ENCODE measurements at regions not wholly inside any gene's neighbourhood (a gene's known extent, or its start where the extent isn't known, plus 50 kb on each side); places are given as distances from the start of the nearest gene placed in this dataset.

DNA sequence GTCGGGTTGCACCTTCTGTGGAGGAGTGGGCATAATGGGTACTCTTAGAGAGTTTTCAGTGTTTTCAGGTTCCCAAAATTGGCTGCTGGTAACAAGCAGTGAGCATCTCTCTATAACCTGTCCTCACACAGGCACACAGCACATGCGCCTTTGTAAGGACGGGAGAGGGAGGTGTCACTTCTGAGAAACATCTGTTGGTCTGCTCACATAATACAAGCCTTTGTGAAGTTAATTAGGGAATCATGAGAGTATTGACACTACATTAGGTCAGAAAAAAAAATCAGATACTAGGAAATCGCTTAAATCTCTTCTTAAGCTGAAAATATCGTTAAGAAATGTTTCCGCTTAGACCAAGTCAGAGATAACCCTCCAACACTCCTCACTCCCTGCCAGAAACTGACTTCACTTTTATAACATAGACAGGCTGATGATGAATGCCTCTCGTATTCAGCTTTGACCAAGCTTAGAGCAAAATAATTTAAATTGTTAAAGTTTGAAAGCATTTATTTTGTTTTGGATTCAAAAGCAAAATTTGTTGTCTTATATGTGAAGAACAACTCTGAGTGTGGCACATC is 769.7 kb downstream of the TNS3 start:
- POLR2A ChIA-PET = no interaction called here

DNA sequence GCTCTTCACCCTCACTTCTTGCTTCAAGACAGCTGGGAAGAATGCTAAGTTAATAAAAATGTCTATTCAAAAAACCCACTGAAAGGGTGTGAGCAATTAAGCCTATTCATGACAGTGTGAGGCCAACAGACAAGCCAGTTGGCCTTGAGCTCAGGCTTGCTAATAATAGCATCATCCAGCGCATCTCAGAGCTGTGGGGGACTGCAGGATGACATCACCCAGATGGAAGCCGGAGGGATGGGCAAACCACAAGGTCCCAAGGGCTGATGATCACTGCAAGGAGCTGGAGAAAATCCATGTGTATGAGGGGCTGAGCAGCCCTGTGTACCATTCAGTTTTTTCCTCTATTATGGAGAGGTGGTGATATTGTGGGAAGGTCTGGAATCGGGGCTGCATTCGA is 770.4 kb downstream of the TNS3 start:
- intact Hi-C loops (cut with micrococcal nuclease; ENCODE audit: unreplicated experiment) = no loop called here

More for the DNA sequence above, 769.7 kb downstream of the TNS3 start:
- Histone ChIP-seq H4K20me1 (ENCODE audit: insufficient read depth, low read length) (no peaks in the 10 kb centered on the region), H3K4me1 (ENCODE audit: insufficient read depth, low read length, poor library complexity, severe bottlenecking) (no peaks in the 10 kb centered on the region), H3K27ac (ENCODE audit: low read depth, low read length, poor library complexity, severe bottlenecking) (no peak overlapping the region), H2AFZ (ENCODE audit: low read length) (no peak overlapping the region), H3K4me2 (ENCODE audit: low read length) (no peak overlapping the region), H3K9me3 (ENCODE audit: low read length) (no peaks in the 10 kb centered on the region), H3K79me2 (ENCODE audit: insufficient read depth, low read depth, low read length) (no peaks in the 10 kb centered on the region), H3K36me3 (ENCODE audit: insufficient read depth, low read length) (no peaks in the 10 kb centered on the region), H3K4me3 (ENCODE audit: low read depth, low read length, poor library complexity, severe bottlenecking) (no peak overlapping the region), H3K9me2 (ENCODE audit: insufficient read depth, low read length) (no peaks in the 10 kb centered on the region)
- TF ChIP-seq, protein P1, sequence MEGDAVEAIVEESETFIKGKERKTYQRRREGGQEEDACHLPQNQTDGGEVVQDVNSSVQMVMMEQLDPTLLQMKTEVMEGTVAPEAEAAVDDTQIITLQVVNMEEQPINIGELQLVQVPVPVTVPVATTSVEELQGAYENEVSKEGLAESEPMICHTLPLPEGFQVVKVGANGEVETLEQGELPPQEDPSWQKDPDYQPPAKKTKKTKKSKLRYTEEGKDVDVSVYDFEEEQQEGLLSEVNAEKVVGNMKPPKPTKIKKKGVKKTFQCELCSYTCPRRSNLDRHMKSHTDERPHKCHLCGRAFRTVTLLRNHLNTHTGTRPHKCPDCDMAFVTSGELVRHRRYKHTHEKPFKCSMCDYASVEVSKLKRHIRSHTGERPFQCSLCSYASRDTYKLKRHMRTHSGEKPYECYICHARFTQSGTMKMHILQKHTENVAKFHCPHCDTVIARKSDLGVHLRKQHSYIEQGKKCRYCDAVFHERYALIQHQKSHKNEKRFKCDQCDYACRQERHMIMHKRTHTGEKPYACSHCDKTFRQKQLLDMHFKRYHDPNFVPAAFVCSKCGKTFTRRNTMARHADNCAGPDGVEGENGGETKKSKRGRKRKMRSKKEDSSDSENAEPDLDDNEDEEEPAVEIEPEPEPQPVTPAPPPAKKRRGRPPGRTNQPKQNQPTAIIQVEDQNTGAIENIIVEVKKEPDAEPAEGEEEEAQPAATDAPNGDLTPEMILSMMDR (conservative IDR thresholded peaks at IDR 0.05; ENCODE audit: low read length) = no peak
- no peak for TF ChIP-seq EZH2phosphoT487 (IDR thresholded peaks at IDR 0.05; ENCODE audit: borderline replicate concordance, low read depth, low read length)
- CTCF ChIA-PET (ENCODE audit: unreplicated experiment) = no interaction called here
- intact Hi-C loops (cut with micrococcal nuclease; ENCODE audit: unreplicated experiment) = no loop called here
- no TSS peak for BruUV-seq (replicated peaks)
- DNase-seq (ENCODE audit: low spot score) = no peak

DNA sequence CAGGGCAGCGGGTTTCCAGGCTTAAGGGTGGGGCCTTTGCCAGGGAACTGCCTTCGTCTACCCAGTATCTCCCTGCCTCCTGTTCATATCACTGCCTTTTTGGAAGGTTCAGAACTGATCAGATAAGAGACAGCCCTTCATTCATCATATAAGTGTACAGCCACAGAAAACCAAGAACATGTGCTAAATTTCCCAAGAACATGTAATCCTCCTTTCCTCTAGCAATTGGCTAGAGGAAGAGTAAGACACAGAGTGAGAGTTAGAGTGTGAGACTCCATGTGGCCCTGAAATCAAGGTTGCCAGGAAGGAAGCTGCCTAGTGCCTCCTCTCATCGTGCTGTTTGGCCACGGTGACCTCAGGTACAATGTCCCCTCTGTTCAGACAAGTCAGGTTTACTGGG is 770.9 kb downstream of the TNS3 start:
- Histone ChIP-seq H3K4me1 (ENCODE audit: insufficient read depth, low read length, poor library complexity, severe bottlenecking) (no peaks in the 10 kb centered on the region), H4K20me1 (ENCODE audit: insufficient read depth, low read length) (no peaks in the 10 kb centered on the region), H3K27ac (ENCODE audit: low read depth, low read length, poor library complexity, severe bottlenecking) (no peak overlapping the region), H3K79me2 (ENCODE audit: insufficient read depth, low read depth, low read length) (no peaks in the 10 kb centered on the region), H2AFZ (ENCODE audit: low read length) (no peak overlapping the region), H3K36me3 (ENCODE audit: insufficient read depth, low read length) (no peaks in the 10 kb centered on the region), H3K4me2 (ENCODE audit: low read length) (no peak overlapping the region), H3K4me3 (ENCODE audit: low read depth, low read length, poor library complexity, severe bottlenecking) (no peak overlapping the region), H3K9me3 (ENCODE audit: low read length) (no peaks in the 10 kb centered on the region), H3K9me2 (ENCODE audit: insufficient read depth, low read length) (no peaks in the 10 kb centered on the region)
- ChIA-PET CTCF (ENCODE audit: unreplicated experiment) (no interaction called here), POLR2A (no interaction called here)
- DNase-seq (ENCODE audit: low spot score) = no peak
- BruUV-seq (replicated peaks) = no TSS peak
- no peak for TF ChIP-seq EZH2phosphoT487 (IDR thresholded peaks at IDR 0.05; ENCODE audit: borderline replicate concordance, low read depth, low read length)
- TF ChIP-seq, protein P1 (conservative IDR thresholded peaks at IDR 0.05; ENCODE audit: low read length) = no peak
- intact Hi-C loops (cut with micrococcal nuclease; ENCODE audit: unreplicated experiment) = no loop called here

More for the DNA sequence above, 770.4 kb downstream of the TNS3 start:
- no peak overlapping the region for H3K4me3 ChIP-seq (ENCODE audit: low read depth, low read length, poor library complexity, severe bottlenecking)
- H2AFZ ChIP-seq (ENCODE audit: low read length) = no peak overlapping the region
- no peaks in the 10 kb centered on the region for H3K9me3 ChIP-seq (ENCODE audit: low read length)
- H3K4me1 ChIP-seq (ENCODE audit: insufficient read depth, low read length, poor library complexity, severe bottlenecking) = no peaks in the 10 kb centered on the region
- H3K36me3 ChIP-seq (ENCODE audit: insufficient read depth, low read length) = no peaks in the 10 kb centered on the region
- no peak overlapping the region for H3K4me2 ChIP-seq (ENCODE audit: low read length)
- H3K27ac ChIP-seq (ENCODE audit: low read depth, low read length, poor library complexity, severe bottlenecking) = no peak overlapping the region
- H3K9me2 ChIP-seq (ENCODE audit: insufficient read depth, low read length) = no peaks in the 10 kb centered on the region
- H4K20me1 ChIP-seq (ENCODE audit: insufficient read depth, low read length) = no peaks in the 10 kb centered on the region
- CTCF ChIA-PET (ENCODE audit: unreplicated experiment) = no interaction called here
- DNase-seq (ENCODE audit: low spot score) = no peak
- POLR2A ChIA-PET = no interaction called here
- H3K79me2 ChIP-seq (ENCODE audit: insufficient read depth, low read depth, low read length) = no peaks in the 10 kb centered on the region
- TF ChIP-seq, protein P1 (conservative IDR thresholded peaks at IDR 0.05; ENCODE audit: low read length) = no peak
- no peak for TF ChIP-seq EZH2phosphoT487 (IDR thresholded peaks at IDR 0.05; ENCODE audit: borderline replicate concordance, low read depth, low read length)
- no TSS peak for BruUV-seq (replicated peaks)
